ENCODE measurements at regions not wholly inside any gene's neighbourhood (a gene's known extent, or its start where the extent isn't known, plus 50 kb on each side); places are given as distances from the start of the nearest gene placed in this dataset.

DNA sequence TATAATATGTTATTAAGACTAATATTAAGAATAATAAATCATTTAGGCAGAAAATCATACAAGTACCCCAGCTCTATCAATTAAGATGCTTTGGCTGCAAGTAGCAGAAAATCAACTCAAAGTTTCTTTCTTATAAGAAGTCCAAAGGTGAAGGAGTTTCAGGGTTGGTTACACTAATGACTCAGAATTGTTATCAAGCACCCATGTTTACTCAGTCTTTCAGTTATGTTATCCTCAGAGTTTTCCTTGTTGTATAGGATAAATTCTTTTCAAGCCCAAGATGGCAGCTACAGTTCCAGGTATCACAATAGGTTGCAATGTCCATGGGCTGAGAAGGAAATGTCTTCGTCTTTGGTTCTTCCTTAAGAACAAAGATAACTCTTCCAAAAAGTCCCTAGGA is 163.6 kb downstream of the TNFSF18 start:
- TF ChIP-seq CTCF (IDR thresholded peaks at IDR 0.05 in 2 of 3, conservative IDR thresholded peaks at IDR 0.05 in 1 of 3; ENCODE audit: borderline replicate concordance in 1 of 3, insufficient read depth in 1 of 3, low read depth in 2 of 3, low read length in 2 of 3) (no peak), EGR1 (IDR thresholded peaks at IDR 0.05; ENCODE audit: low read depth) (no peak), EZH2 (IDR thresholded peaks at IDR 0.05) (no peak), RAD21 (IDR thresholded peaks at IDR 0.05; ENCODE audit: low read depth) (no peak), POLR2AphosphoS5 (IDR thresholded peaks at IDR 0.05; ENCODE audit: low read depth, low read length) (no peak), ELF1 (IDR thresholded peaks at IDR 0.05; ENCODE audit: borderline replicate concordance, low read depth) (no peak), POLR2A (IDR thresholded peaks at IDR 0.05; ENCODE audit: borderline replicate concordance, extremely low read depth, insufficient read depth, insufficient read length) (no peak), YY1 (IDR thresholded peaks at IDR 0.05; ENCODE audit: extremely low read depth, insufficient replicate concordance, low read depth, low read length) (no peak)
- TF ChIP-seq, protein P1, sequence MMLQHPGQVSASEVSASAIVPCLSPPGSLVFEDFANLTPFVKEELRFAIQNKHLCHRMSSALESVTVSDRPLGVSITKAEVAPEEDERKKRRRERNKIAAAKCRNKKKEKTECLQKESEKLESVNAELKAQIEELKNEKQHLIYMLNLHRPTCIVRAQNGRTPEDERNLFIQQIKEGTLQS (IDR thresholded peaks at IDR 0.05), result no peak
